Progenitor cell of endocrine pancreas (in vitro differentiated cells): ENCODE measurements at regions not wholly inside any gene's neighbourhood (a gene's known extent, or its start where the extent isn't known, plus 50 kb on each side); places are given as distances from the start of the nearest gene placed in this dataset.

Experiments used
- DNase-seq: peaks from one replicate; pipeline ENCODE4 v3.0.0; 2021; ENCODE audit warnings: low spot score; ENCODE audit not compliant: unreplicated experiment
- H3K27ac Mint-ChIP-seq: 2 replicates; pipeline ENCODE4 v1.8.0; 2021; ENCODE audit warnings: mild to moderate bottlenecking, moderate library complexity, mixed read lengths
- H3K27me3 Mint-ChIP-seq: 2 replicates; pipeline ENCODE4 v1.8.0; 2021; ENCODE audit warnings: mixed read lengths
- H3K36me3 Mint-ChIP-seq: 2 replicates; pipeline ENCODE4 v1.8.0; 2022; ENCODE audit warnings: mixed read lengths; ENCODE audit not compliant: insufficient read depth
- H3K4me1 Mint-ChIP-seq: 2 replicates; pipeline ENCODE4 v1.8.0; 2021; ENCODE audit warnings: low read depth, mixed read lengths
- H3K4me3 Mint-ChIP-seq: 2 replicates; pipeline ENCODE4 v1.8.0; 2021; ENCODE audit warnings: low read depth, mild to moderate bottlenecking, moderate library complexity, mixed read lengths
- H3K9me3 Mint-ChIP-seq: 2 replicates; pipeline ENCODE4 v1.8.0; 2021; ENCODE audit warnings: low read depth, mixed read lengths
- TF ChIP-seq, protein P1 (sequence below): fragments of 200-600 bp; sonication (generic); IDR thresholded peaks from one replicate; pipeline ENCODE4 v1.5.0; 2021; ENCODE audit warnings: antibody characterized with exemption, mild to moderate bottlenecking; ENCODE audit not compliant: unreplicated experiment

- Mint-ChIP-seq H3K4me1 (peaks cover 26% of the 10 kb centered on the region), H3K4me3 (no peak overlapping the region), H3K36me3 (no peaks in the 10 kb centered on the region), H3K27me3 (no peaks in the 10 kb centered on the region), H3K9me3 (peaks cover 6% of the 10 kb centered on the region), H3K27ac (no peak overlapping the region)
- DNase-seq = no peak
- TF ChIP-seq, protein P1, sequence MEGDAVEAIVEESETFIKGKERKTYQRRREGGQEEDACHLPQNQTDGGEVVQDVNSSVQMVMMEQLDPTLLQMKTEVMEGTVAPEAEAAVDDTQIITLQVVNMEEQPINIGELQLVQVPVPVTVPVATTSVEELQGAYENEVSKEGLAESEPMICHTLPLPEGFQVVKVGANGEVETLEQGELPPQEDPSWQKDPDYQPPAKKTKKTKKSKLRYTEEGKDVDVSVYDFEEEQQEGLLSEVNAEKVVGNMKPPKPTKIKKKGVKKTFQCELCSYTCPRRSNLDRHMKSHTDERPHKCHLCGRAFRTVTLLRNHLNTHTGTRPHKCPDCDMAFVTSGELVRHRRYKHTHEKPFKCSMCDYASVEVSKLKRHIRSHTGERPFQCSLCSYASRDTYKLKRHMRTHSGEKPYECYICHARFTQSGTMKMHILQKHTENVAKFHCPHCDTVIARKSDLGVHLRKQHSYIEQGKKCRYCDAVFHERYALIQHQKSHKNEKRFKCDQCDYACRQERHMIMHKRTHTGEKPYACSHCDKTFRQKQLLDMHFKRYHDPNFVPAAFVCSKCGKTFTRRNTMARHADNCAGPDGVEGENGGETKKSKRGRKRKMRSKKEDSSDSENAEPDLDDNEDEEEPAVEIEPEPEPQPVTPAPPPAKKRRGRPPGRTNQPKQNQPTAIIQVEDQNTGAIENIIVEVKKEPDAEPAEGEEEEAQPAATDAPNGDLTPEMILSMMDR = no peak
Observed at GRCh38 chr11:110951950-110952503, 239.8 kb upstream of the ARHGAP20 start.

DNA sequence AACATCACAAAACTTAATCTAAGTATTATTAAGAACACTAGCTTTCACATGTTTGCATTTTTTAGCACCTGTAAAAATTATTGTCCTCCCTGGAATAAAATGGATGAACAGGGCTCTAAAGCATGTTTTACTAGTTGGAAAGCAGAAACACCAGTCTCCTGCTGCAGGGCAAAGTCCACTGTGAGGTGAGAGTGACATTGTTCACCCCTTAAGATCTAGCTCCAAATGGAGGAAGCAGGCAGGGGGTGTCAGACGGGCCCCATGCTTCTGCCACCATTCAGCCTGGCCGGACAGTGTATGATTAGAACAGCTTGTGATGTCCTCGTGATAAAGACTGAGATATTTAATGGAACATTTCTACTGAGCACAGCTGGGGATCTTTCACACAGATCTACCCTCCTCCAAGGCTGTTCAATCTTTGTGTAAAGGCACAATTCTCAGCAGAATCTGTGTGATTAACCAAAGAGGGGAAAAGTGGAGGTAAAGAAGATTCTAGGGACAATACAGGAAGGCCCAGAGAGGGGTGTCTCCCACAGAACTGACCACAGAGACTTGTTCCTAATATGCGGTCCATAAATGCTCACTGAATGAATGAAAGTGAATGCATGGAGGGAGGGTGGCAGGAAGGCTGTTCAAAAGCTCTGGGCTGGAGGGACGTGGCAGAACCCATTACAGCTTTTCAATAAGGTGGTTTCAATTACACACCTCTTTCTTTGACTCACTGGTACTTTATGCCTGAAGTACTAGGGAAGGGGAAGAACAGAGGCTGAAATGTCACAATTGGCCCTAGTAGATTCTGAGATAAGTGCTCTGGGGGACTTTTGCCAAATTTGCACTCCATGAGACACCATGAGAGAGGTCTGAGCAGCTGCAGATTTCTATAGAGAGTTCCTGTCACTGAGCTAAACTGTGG is 239.1 kb upstream of the ARHGAP20 start:
- Mint-ChIP-seq H3K9me3 (peaks cover 6% of the 10 kb centered on the region), H3K4me1 (peaks cover 24% of the 10 kb centered on the region), H3K27me3 (no peaks in the 10 kb centered on the region), H3K4me3 (peak overlapping the region; percentile 7), H3K36me3 (no peaks in the 10 kb centered on the region), H3K27ac (peak overlapping the region; percentile 35)
- no peak for DNase-seq
- TF ChIP-seq, protein P1 = no peak

DNA sequence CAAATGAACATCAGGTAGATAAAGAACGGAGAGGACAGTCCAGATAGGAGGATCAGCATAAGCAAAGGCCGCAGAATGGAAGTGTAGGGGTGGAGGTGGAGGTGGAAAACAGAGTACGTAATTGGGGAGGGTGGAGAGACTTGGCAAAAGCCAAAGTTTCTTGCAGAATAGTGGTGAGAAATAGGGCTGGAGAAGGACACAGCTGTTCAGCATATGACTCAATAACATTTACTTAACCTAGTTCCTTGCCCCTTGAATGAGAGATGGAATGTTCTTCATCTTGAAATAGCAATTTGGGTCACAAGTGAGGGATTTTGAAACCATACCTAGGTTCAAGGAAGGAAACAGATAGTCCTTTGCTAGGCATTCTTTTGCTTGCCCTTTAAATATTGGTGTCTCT is 235.9 kb upstream of the ARHGAP20 start:
- Mint-ChIP-seq H3K9me3 (peaks cover 6% of the 10 kb centered on the region), H3K36me3 (no peaks in the 10 kb centered on the region), H3K4me1 (peaks cover 13% of the 10 kb centered on the region), H3K27me3 (no peaks in the 10 kb centered on the region), H3K4me3 (no peak overlapping the region), H3K27ac (no peak overlapping the region)
- TF ChIP-seq, protein P1 = no peak
- DNase-seq = no peak

- Mint-ChIP-seq H3K27ac (no peak overlapping the region), H3K4me3 (no peak overlapping the region), H3K36me3 (no peaks in the 10 kb centered on the region), H3K27me3 (no peaks in the 10 kb centered on the region), H3K4me1 (peaks cover 16% of the 10 kb centered on the region), H3K9me3 (peaks cover 6% of the 10 kb centered on the region)
- TF ChIP-seq, protein P1 = no peak
- DNase-seq = no peak
Observed at GRCh38 chr11:110947096-110947495, 234.9 kb upstream of the ARHGAP20 start.

DNA sequence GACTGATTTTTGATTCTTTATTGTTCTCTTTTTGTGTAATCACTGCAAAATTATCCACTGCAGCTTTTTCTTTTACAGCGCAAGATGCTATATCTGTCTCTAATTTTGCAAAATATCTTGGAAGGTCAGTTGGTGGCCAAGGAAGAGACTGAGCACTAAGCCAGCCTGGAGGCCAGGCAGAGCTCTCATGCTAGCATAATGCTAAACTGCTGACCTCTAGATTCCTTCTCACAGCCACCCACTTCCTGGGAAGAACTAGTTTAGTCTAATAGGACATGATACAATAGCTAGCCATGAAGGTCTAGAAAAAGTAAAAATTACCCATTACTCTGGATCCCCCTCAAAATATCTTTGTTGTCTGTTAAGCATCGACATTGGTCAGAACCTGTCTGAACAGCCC is 227.2 kb upstream of the ARHGAP20 start:
- Mint-ChIP-seq H3K4me3 (no peak overlapping the region), H3K27me3 (no peaks in the 10 kb centered on the region), H3K4me1 (peaks cover 3% of the 10 kb centered on the region), H3K27ac (no peak overlapping the region), H3K9me3 (no peaks in the 10 kb centered on the region), H3K36me3 (no peaks in the 10 kb centered on the region)
- TF ChIP-seq, protein P1 = no peak
- no peak for DNase-seq
